Renal cortical epithelial cell (primary cell): ENCODE measurements at regions not wholly inside any gene's neighbourhood (a gene's known extent, or its start where the extent isn't known, plus 50 kb on each side); places are given as distances from the start of the nearest gene placed in this dataset.
"Not testable (repeated sequence)": the region's sequence is repeated elsewhere in the genome, so short reads cannot be mapped to it uniquely, and the experiment has no call there.

Source experiments
- DNase-seq: peaks from one replicate; pipeline ENCODE4 v3.0.0-alpha.2; 2011; ENCODE audit warnings: low read depth

GRCh38 chr1:164423136-164423535 is 135.8 kb upstream of the PBX1 start:
- no peak for DNase-seq

GRCh38 chr1:164433141-164433817 is 125.7 kb upstream of the PBX1 start:
- DNase-seq: no peak

GRCh38 chr1:164433818-164434170 is 125.2 kb upstream of the PBX1 start:
- no peak for DNase-seq

GRCh38 chr1:164440232-164440631 is 118.8 kb upstream of the PBX1 start:
- peak; percentile 1 for DNase-seq

DNA sequence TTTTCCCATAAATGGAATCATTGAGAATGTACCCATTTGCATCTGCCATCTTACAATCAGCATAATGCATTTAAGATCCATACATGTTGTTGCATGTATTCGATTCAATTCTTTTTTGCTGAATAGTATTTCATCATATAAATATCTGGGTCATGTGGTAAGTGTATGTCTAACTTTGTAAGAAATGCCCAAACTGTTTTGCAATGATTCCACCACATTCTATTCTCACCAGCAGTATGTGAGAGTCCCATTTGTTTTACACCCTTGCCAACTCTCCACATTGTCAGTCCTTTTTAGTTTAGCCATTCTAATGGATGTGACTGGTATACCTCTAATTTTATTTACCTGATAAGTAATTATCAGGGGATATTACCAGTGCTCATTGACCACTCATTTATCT is 115.8 kb upstream of the PBX1 start:
- DNase-seq: no peak

GRCh38 chr1:164443836-164444235 is 115.1 kb upstream of the PBX1 start:
- no peak for DNase-seq

DNA sequence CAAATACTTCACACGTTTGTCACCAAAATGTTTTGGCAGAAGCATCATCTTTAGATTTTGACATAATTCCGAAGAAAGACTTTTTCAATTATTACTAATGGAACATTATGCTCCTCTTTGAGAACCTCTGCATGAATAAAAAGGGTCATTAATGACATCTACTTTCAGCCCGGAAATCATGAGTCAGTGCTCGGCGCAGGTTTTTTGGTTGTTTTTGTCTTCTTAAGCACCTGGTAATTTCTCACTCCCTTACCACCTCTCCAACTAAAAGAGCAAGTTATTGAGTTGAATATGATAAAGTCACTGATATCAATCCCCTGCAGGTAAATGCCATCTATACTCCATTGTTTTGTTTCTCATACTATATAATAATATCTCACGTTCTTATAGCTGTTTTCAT is 113.0 kb upstream of the PBX1 start:
- no peak for DNase-seq

DNA sequence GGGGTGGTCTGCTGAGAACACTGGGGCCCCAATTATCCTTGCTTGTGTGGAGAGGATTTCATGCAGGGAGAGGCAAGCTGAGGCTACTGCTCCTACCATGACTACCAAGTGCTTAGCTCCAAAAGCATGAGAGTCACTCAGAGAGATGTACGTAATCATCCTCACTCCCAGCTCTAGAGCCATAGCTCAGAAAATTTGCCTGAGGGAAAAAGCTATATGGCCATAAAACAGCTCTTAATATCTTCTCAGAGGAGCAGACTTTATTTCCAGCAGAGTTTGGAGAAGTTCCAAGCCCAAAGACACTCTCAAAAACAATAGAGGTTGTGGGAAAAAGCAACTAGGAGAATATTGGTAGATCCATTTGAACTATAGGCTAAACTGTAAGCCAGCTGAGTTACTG is 106.4 kb upstream of the PBX1 start:
- no peak for DNase-seq

DNA sequence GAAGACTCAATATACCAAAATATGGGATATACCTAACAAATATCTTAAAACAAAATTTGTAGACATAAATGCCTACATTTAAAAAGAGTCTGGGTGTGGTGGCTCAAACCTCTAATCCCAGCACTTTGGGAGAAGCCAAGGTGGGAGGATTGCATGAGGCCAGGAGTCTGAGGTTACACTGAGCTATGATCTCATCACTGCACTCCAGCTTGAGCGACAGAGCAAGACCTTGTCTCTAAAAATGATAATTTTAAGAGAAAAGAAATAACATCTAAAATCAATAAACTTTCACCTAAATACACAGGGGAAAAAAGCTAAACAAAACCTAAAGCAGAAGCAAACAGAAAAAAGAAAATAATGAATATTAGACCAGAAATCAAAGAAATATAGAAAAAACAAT is 102.7 kb upstream of the PBX1 start:
- DNase-seq: no peak

- not testable (repeated sequence) for DNase-seq
Measured at GRCh38 chr1:164459176-164459575, 99.8 kb upstream of the PBX1 start.

- no peak for DNase-seq
Measured at GRCh38 chr1:164466001-164466421, 93.0 kb upstream of the PBX1 start.

GRCh38 chr1:164466429-164466828 is 92.6 kb upstream of the PBX1 start:
- no peak for DNase-seq

GRCh38 chr1:164470996-164471395 is 88.0 kb upstream of the PBX1 start:
- no peak for DNase-seq

- no peak for DNase-seq
Measured at GRCh38 chr1:164472841-164473240, 86.1 kb upstream of the PBX1 start.

GRCh38 chr1:164473544-164473943 is 85.4 kb upstream of the PBX1 start:
- DNase-seq: no peak

DNA sequence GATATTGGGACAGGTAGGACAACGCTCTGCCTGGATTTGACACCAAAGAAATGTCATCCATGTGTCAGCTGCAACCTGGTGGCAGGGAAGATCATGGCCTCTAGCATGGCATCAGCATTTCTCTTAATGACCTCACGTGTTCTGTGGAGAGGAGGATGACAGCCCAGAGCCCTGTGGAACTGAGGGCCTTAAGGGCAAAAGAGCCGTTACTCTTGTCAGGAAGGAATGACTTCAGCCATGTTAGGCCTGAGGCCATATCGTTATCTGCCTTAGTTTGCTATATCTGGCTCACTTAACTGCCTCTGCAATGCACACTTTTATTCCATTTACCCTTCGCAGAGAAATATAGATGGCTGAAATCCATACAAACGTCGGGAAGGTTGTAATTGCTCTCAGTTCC is 83.2 kb upstream of the PBX1 start:
- DNase-seq: no peak

DNA sequence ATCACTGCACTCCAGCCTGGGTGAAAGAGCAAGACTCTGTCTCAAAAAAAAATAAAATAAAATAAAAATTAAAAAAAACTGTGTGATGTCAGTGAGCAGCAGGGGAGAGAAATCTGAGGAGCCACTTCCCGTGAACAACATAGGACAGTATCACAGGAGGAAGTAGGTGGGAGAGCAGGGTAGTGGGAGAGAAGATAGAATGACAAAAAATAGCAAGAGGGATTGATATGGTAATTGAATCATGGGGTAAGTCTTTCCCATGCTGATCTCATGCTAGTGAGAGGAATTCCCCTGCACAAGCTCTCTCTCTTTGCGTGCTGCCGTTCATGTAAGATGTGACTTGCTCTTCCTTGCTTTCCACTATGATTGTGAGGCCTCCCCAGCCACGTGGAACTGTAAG is 81.6 kb upstream of the PBX1 start:
- no peak for DNase-seq

DNA sequence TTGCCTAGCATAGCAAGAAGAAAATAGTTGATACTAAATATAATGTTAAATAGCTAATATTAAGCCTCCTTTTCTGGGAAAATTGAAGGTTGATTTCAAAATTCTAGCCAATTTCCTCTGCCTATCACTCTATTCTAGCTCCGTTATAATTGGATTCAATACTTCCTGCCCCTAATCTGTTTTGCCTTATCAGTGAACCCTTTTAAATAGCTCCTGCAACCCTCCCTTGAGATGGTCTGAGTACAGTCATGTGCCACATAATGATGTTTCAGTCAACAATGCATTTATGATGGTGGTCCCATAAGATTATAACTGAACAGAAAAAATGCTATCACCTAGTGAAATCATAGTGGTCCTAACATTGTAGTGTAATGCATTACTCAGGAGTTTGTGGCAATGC is 79.7 kb upstream of the PBX1 start:
- no peak for DNase-seq

DNA sequence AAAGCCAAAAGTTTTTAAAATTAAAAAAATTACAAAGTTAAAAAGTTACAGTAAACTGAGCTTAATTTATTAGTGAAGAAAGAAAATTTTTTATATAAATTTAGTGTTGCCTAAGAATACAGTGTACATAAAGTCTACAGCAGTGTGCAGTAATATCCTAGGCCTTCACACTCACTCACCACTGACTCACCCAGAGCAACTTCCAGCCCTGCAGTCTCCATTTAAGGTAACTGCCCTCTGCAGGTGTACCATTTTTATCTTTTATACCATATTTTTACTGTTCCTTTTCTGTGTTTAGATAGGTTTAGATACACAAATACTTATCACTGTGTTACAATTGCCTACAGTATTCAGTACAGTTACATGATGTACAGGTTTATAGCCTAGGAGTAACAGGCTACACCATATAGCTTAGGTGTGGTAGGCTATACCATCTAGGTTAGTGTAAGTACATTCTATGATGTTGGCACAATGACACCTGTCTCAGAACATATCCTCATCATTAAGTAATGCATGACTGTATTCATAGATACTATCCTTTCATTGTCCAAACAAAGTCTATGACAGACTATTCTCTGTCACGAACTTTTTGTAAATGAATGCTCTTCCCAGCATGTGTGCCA is 78.6 kb upstream of the PBX1 start:
- DNase-seq: no peak

DNA sequence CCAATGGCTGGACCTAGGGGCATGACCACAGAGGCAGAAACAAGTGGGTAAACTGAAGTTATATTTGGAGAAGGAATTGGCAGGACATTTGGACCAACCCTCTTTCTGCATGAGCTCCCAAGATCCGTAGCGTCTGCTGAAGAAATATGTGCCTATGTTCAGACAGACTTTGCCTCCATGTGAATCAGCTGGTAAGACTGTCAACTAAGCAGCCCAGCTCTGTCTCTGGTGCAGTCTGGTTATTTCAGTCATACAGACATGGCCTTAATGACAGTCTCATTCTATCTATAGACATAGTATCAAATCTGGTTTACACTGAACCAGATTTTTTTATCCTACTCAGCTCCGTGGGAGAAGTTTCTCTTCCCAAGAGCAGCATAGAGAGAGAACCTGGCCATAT is 63.1 kb upstream of the PBX1 start:
- no peak for DNase-seq

DNA sequence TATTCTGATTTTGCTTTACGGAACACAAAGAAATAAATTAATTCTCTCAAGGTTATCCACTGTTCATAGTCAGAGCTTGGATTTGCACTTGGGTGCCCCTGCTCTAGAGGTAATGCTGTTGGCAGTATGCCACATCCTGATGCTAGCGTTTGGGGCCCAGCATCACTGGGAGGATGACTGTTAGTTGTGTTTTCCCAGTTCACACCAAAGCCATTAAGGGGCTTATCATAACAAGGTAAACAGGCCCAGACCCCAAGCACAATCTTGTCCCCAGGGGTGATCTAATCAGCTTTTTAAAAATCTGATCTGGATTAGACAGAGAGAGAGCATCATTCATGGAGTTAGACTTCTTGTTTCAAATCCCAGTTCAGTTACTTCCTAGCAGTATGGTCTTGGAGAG is 60.2 kb upstream of the PBX1 start:
- no peak for DNase-seq

GRCh38 chr1:164504749-164505148 is 54.2 kb upstream of the PBX1 start:
- peak; percentile 16 for DNase-seq
